ENCODE measurements at regions not wholly inside any gene's neighbourhood (a gene's known extent, or its start where the extent isn't known, plus 50 kb on each side); places are given as distances from the start of the nearest gene placed in this dataset.

DNA sequence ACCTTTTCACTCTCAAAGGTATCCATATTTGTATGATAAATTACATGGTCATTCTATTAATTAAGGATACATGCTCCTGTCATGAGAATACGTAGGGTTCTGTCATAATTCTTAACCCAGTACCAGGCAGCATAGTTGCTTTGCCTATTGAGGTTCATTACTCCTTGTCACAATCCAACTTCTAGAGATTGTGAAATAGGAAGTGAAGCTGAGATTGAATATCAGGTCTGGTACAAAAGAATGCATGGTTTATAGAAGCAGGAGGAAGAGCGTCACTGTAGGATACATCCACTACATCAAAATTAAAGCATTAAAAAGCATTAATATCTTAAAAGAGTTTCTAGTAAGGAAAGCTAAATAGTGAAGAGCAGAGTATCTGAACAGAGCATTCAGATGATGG lies 647.0 kb downstream of the IQCM start:
- TF ChIP-seq, protein P1, sequence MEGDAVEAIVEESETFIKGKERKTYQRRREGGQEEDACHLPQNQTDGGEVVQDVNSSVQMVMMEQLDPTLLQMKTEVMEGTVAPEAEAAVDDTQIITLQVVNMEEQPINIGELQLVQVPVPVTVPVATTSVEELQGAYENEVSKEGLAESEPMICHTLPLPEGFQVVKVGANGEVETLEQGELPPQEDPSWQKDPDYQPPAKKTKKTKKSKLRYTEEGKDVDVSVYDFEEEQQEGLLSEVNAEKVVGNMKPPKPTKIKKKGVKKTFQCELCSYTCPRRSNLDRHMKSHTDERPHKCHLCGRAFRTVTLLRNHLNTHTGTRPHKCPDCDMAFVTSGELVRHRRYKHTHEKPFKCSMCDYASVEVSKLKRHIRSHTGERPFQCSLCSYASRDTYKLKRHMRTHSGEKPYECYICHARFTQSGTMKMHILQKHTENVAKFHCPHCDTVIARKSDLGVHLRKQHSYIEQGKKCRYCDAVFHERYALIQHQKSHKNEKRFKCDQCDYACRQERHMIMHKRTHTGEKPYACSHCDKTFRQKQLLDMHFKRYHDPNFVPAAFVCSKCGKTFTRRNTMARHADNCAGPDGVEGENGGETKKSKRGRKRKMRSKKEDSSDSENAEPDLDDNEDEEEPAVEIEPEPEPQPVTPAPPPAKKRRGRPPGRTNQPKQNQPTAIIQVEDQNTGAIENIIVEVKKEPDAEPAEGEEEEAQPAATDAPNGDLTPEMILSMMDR (IDR thresholded peaks at IDR 0.05; ENCODE audit: low read depth, low read length): no peak
- TF ChIP-seq EZH2phosphoT487 (IDR thresholded peaks at IDR 0.05; ENCODE audit: low read depth): no peak

All from OCI-LY3 (cell line).